SK-N-SH (cell line): ENCODE measurements at regions not wholly inside any gene's neighbourhood (a gene's known extent, or its start where the extent isn't known, plus 50 kb on each side); places are given as distances from the start of the nearest gene placed in this dataset.

Experiments
- CTCF ChIA-PET: fragments of 300-600, 350-600 bp; formaldehyde crosslinking; extraction: SDS; loops from one replicate; lab custom pipeline; 2021; lab: Yijun Ruan, JAX
- POLR2A ChIA-PET: fragments of 350-600 bp; sonication (Branson Sonifier 250); formaldehyde crosslinking; extraction: SDS; loops from one replicate; lab custom pipeline; 2020; ENCODE audit warnings: antibody characterized with exemption, inconsistent platforms; lab: Yijun Ruan, JAX
- DNase-seq: peaks from one replicate; pipeline ENCODE4 v3.0.0; 2012
- H2AFZ ChIP-seq: fragments of 200-600 bp; sonication (generic); 2 replicates; pipeline ENCODE4 v1.8.1; 2016; ENCODE audit warnings: antibody characterized with exemption, mild to moderate bottlenecking, low read depth
- H3F3A ChIP-seq: fragments of 200-600 bp; sonication (generic); replicated peaks from 2 replicates; pipeline ENCODE3; 2016; ENCODE audit warnings: antibody characterized with exemption, mild to moderate bottlenecking; ENCODE audit not compliant: insufficient read depth
- H3K27ac ChIP-seq, 2 experiments: fragments of 200-500 bp in 1 of 2; fragments of 200-600 bp in 1 of 2; sonication (Bioruptor generic) in 1 of 2; sonication (generic), shearing (Covaris generic) in 1 of 2; 2 replicates each; pipeline versions ENCODE4 v1.5.1 to v1.6.1; 2014 to 2016; ENCODE audit warnings: low read depth in 2 of 2, inconsistent platforms in 1 of 2, low read length in 1 of 2, mild to moderate bottlenecking in 1 of 2, mixed read lengths in 1 of 2
- H3K27me3 ChIP-seq: fragments of 200-600 bp; sonication (generic), shearing (Covaris generic); 2 replicates; pipeline ENCODE4 v1.6.1; 2016; ENCODE audit warnings: mixed run types; ENCODE audit not compliant: insufficient read depth
- H3K36me3 ChIP-seq, 2 experiments: fragments of 200-500 bp in 1 of 2; fragments of 200-600 bp in 1 of 2; sonication (Bioruptor generic) in 1 of 2; sonication (generic) in 1 of 2; replicated peaks in 1 of 2; 2 replicates each; pipeline versions ENCODE3 to v1.5.1; 2014 to 2016; ENCODE audit warnings: low read length in 1 of 2, mild to moderate bottlenecking in 1 of 2; ENCODE audit not compliant: insufficient read depth in 2 of 2, control insufficient read depth in 1 of 2
- H3K4me1 ChIP-seq, 2 experiments: fragments of 200-500 bp in 1 of 2; fragments of 200-600 bp in 1 of 2; sonication (Bioruptor generic) in 1 of 2; sonication (generic), shearing (Covaris generic) in 1 of 2; 2 replicates each; pipeline versions ENCODE4 v1.5.1 to v1.6.1; 2014 to 2016; ENCODE audit warnings: low read depth in 1 of 2, low read length in 1 of 2, mixed run types in 1 of 2; ENCODE audit not compliant: insufficient read depth in 2 of 2, control insufficient read depth in 1 of 2
- H3K4me2 ChIP-seq: fragments of 200-600 bp; sonication (generic), shearing (Covaris generic); 2 replicates; pipeline ENCODE4 v1.6.1; 2017; ENCODE audit warnings: mixed run types
- H3K4me3 ChIP-seq, 2 experiments: fragments of 200-500 bp in 1 of 2; fragments of 200-600 bp in 1 of 2; sonication (Bioruptor generic) in 1 of 2; sonication (generic), shearing (Covaris generic) in 1 of 2; 2 replicates each; pipeline versions ENCODE4 v1.5.1 to v1.8.1; 2014 to 2016; ENCODE audit warnings: low read depth in 2 of 2, inconsistent platforms in 1 of 2, low read length in 1 of 2, mild to moderate bottlenecking in 1 of 2, mixed read lengths in 1 of 2, moderate library complexity in 1 of 2
- H3K79me2 ChIP-seq: fragments of 200-600 bp; sonication (generic); 2 replicates; pipeline ENCODE4 v1.8.1; 2017; ENCODE audit warnings: mild to moderate bottlenecking; ENCODE audit not compliant: insufficient read depth
- H3K9ac ChIP-seq: fragments of 200-600 bp; sonication (generic); 2 replicates; pipeline ENCODE4 v1.6.1; 2017; ENCODE audit warnings: mixed run types
- H3K9me2 ChIP-seq: fragments of 200-600 bp; sonication (generic); 2 replicates; pipeline ENCODE4 v1.6.1; 2017; ENCODE audit warnings: mixed run types
- H3K9me3 ChIP-seq: fragments of 200-600 bp; sonication (generic); 2 replicates; pipeline ENCODE4 v1.6.1; 2017; ENCODE audit warnings: mixed run types, mild to moderate bottlenecking, moderate library complexity
- H4K20me1 ChIP-seq: fragments of 200-600 bp; sonication (generic); 2 replicates; pipeline ENCODE4 v1.6.1; 2017; ENCODE audit warnings: mild to moderate bottlenecking, mixed run types; ENCODE audit not compliant: insufficient read depth
- ELF1 ChIP-seq: IDR thresholded peaks from 2 replicates; pipeline ENCODE4 v1.4.0; 2012
- EP300 ChIP-seq, 2 experiments: IDR thresholded peaks; 2 replicates each; pipeline versions ENCODE4 v1.4.0 to v1.6.1; 2012; ENCODE audit warnings: borderline replicate concordance in 1 of 2, low read depth in 1 of 2, low read length in 1 of 2
- EZH2phosphoT487 ChIP-seq: fragments of 200-600 bp; sonication (generic); IDR thresholded peaks from 2 replicates; pipeline ENCODE4 v1.6.1; 2017; ENCODE audit warnings: low read depth, mixed run types, mild to moderate bottlenecking, antibody characterized with exemption, moderate library complexity, borderline replicate concordance
- FOSL2 ChIP-seq: IDR thresholded peaks from 2 replicates; pipeline ENCODE4 v1.4.0; 2012; ENCODE audit warnings: low read depth, mild to moderate bottlenecking, moderate library complexity, borderline replicate concordance
- FOXJ3 ChIP-seq: sonication (generic); formaldehyde crosslinking; IDR thresholded peaks from 2 replicates; pipeline ENCODE4 v1.5.1; 2020; ENCODE audit warnings: mild to moderate bottlenecking, missing genetic modification reagents
- FOXM1 ChIP-seq: IDR thresholded peaks from 2 replicates; pipeline ENCODE4 v1.4.0; 2012; ENCODE audit warnings: low read depth, mild to moderate bottlenecking
- GATA2 ChIP-seq: sonication (generic); formaldehyde crosslinking; IDR thresholded peaks from 2 replicates; pipeline ENCODE4 v1.5.0; 2020; ENCODE audit warnings: mild to moderate bottlenecking, missing genetic modification reagents
- MEF2A ChIP-seq: IDR thresholded peaks from 2 replicates; pipeline ENCODE4 v1.4.0; 2012; ENCODE audit warnings: low read depth, borderline replicate concordance
- MXI1 ChIP-seq: IDR thresholded peaks from 2 replicates; pipeline ENCODE4 v1.6.1; 2012; ENCODE audit warnings: mild to moderate bottlenecking, low read depth, low read length, improper control_type of control experiment
- NRF1 ChIP-seq: IDR thresholded peaks from 2 replicates; pipeline ENCODE4 v1.6.1; 2012; ENCODE audit warnings: low read depth, mild to moderate bottlenecking, low read length
- RAD21 ChIP-seq: IDR thresholded peaks from 2 replicates; pipeline ENCODE4 v1.6.1; 2012; ENCODE audit warnings: mild to moderate bottlenecking, low read length
- RCOR1 ChIP-seq: fragments of 150-350 bp; IDR thresholded peaks from 2 replicates; pipeline ENCODE4 v1.6.1; 2017; ENCODE audit warnings: antibody characterized with exemption, low read length
- RFX5 ChIP-seq: IDR thresholded peaks from 2 replicates; pipeline ENCODE4 v1.6.1; 2012; ENCODE audit warnings: mild to moderate bottlenecking, improper control_type of control experiment, low read length
- RXRA ChIP-seq: IDR thresholded peaks from 2 replicates; pipeline ENCODE4 v1.4.0; 2012; ENCODE audit warnings: low read depth, mild to moderate bottlenecking, borderline replicate concordance
- SIN3A ChIP-seq: IDR thresholded peaks from 2 replicates; pipeline ENCODE4 v1.6.1; 2012; ENCODE audit warnings: low read depth, mild to moderate bottlenecking, low read length, moderate library complexity, borderline replicate concordance
- TEAD4 ChIP-seq: IDR thresholded peaks from 2 replicates; pipeline ENCODE4 v1.4.0; 2012; ENCODE audit warnings: mild to moderate bottlenecking, borderline replicate concordance; ENCODE audit not compliant: insufficient read depth
- WGBS: methylation state at CpG from one replicate; pipeline ENCODE4 v1.1.6; 2017; ENCODE audit warnings: low lambda C conversion rate; 5-methylcytosine and 5-hydroxymethylcytosine counted together
- TF ChIP-seq, protein P1 (sequence below): IDR thresholded peaks from 2 replicates; pipeline ENCODE4; 2012
- TF ChIP-seq, protein P2 (sequence below): fragments of 150-350 bp; IDR thresholded peaks from 2 replicates; pipeline ENCODE4 v1.6.1; 2016; ENCODE audit warnings: mild to moderate bottlenecking, low read depth, low read length
- TF ChIP-seq, protein P3 (sequence below): IDR thresholded peaks from 2 replicates; pipeline ENCODE4 v1.6.1; 2012; ENCODE audit warnings: mild to moderate bottlenecking, low read depth, low read length, moderate library complexity
- TF ChIP-seq, protein P4 (sequence below): IDR thresholded peaks from 2 replicates; pipeline ENCODE4 v1.4.0; 2012; ENCODE audit warnings: low read depth

DNA sequence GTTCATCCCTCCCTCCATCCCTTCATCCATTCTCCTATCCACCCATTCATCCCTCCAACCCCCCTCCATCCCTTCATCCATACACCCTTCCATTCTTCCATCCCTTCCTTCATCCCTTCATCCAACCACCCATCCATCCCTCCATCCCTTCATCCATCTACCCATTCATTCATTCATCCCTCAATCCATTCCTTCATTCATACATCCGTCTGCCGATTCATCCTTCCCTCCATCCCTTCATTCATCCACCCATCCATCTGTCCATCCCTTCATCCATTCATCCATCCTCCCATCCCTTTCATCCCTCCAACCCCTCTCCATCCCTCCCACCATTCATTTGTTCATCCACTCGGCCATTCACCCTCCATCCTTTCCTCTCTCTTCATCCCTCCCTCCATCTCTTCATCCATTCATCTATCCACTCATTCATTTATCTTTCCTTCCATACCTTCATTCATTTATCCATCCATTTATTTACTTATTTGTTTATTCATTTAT is 95.7 kb downstream of the FOXL1 start:
- H2AFZ ChIP-seq = no peak overlapping the region
- no peak overlapping the region for H3K4me2 ChIP-seq
- no peaks in the 10 kb centered on the region for H3K79me2 ChIP-seq
- no peaks in the 10 kb centered on the region for H4K20me1 ChIP-seq
- H3K9ac ChIP-seq = no peak overlapping the region
- CTCF ChIA-PET = no interaction called here
- TF ChIP-seq RCOR1 = no peak
- TF ChIP-seq NRF1 = no peak
- TF ChIP-seq GATA2 (CRISPR knock-in tag) = no peak
- TF ChIP-seq, protein P1, sequence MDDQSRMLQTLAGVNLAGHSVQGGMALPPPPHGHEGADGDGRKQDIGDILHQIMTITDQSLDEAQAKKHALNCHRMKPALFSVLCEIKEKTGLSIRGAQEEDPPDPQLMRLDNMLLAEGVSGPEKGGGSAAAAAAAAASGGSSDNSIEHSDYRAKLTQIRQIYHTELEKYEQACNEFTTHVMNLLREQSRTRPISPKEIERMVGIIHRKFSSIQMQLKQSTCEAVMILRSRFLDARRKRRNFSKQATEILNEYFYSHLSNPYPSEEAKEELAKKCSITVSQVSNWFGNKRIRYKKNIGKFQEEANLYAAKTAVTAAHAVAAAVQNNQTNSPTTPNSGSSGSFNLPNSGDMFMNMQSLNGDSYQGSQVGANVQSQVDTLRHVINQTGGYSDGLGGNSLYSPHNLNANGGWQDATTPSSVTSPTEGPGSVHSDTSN = no peak
- no peak for TF ChIP-seq FOSL2
- TF ChIP-seq MEF2A = no peak
- no peak for TF ChIP-seq EZH2phosphoT487
- TF ChIP-seq SIN3A = no peak
- WGBS = 70% methylated on average over 3 of the region's 3 CpGs
- H3K4me3 ChIP-seq = no peak overlapping the region
- no peaks in the 10 kb centered on the region for H3K9me2 ChIP-seq
- H3K9me3 ChIP-seq = no peaks in the 10 kb centered on the region
- POLR2A ChIA-PET = no interaction called here
- no peak overlapping the region for H3K27ac ChIP-seq
- H3K36me3 ChIP-seq = no peaks in the 10 kb centered on the region
- H3F3A ChIP-seq = peaks cover 21% of the 10 kb centered on the region
- no peak for DNase-seq
- peaks cover 0 to 22% of the 10 kb centered on the region in 2 experiments; a peak in 1 of 4 replicates for H3K4me1 ChIP-seq
- no peaks in the 10 kb centered on the region for H3K27me3 ChIP-seq

DNA sequence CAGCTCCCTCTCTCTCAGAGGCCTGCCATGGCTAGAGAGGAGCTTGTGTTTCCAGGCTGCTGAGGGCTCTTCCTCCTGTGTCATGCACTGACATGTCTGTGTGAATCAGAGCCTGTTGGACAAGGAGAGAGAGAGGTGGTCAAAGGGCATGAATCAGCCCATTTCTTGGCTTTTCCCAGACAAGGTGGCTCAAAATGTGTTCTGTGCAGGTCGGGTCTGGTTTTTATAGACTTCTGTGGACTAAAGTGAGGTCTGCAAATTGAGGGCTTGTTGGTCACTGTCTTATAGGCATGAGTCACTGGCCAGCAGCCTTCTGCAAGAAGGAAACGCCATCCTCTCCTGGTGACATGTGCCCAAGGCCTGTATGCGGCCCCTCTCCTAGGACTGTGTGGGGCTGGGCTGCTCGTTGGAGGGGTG is 97.9 kb downstream of the FOXL1 start:
- no peaks in the 10 kb centered on the region for H4K20me1 ChIP-seq
- H3K4me2 ChIP-seq = no peak overlapping the region; the same call in 1 of the 2 replicates
- no peaks in the 10 kb centered on the region for H3K36me3 ChIP-seq
- H2AFZ ChIP-seq = peak overlapping the region; percentile 17; the same call in 1 of the 2 replicates
- peak overlapping the region; percentile 23; the same call in 1 of the 2 replicates for H3K9ac ChIP-seq
- ChIA-PET POLR2A (no interaction called here), CTCF (no interaction called here)
- H3K27me3 ChIP-seq = no peaks in the 10 kb centered on the region
- DNase-seq = no peak
- H3F3A ChIP-seq = peaks cover 40% of the 10 kb centered on the region
- peak overlapping the region in 1 of 2 experiments; percentile 74; a peak in 2 of 4 replicates for H3K27ac ChIP-seq
- H3K4me1 ChIP-seq = peaks cover 0 to 33% of the 10 kb centered on the region in 2 experiments; a peak in 2 of 4 replicates
- no peaks in the 10 kb centered on the region for H3K9me2 ChIP-seq
- WGBS = no CpG with 5 or more reads among the region's 4 CpGs
- no peaks in the 10 kb centered on the region for H3K9me3 ChIP-seq
- no peak overlapping the region for H3K4me3 ChIP-seq
- H3K79me2 ChIP-seq = no peaks in the 10 kb centered on the region
- TF ChIP-seq EZH2phosphoT487 (no peak), GATA2 (CRISPR knock-in tag) (no peak), FOXJ3 (CRISPR knock-in tag) (no peak), EP300 (IDR thresholded peaks at IDR 0.05; ENCODE audit: borderline replicate concordance in 1 of 2, low read depth in 1 of 2, low read length in 1 of 2) (peak in 1 of 2 experiments; percentile 35; a peak in 1 of 4 replicates), FOXM1 (no peak), FOSL2 (peak; percentile 68), TEAD4 (no peak), RXRA (no peak; the same call in 1 of the 2 replicates), MXI1 (no peak), SIN3A (no peak), RFX5 (no peak), ELF1 (no peak), RAD21 (no peak)
- TF ChIP-seq, protein P2, sequence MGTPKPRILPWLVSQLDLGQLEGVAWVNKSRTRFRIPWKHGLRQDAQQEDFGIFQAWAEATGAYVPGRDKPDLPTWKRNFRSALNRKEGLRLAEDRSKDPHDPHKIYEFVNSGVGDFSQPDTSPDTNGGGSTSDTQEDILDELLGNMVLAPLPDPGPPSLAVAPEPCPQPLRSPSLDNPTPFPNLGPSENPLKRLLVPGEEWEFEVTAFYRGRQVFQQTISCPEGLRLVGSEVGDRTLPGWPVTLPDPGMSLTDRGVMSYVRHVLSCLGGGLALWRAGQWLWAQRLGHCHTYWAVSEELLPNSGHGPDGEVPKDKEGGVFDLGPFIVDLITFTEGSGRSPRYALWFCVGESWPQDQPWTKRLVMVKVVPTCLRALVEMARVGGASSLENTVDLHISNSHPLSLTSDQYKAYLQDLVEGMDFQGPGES = no peak
- TF ChIP-seq, protein P3, sequence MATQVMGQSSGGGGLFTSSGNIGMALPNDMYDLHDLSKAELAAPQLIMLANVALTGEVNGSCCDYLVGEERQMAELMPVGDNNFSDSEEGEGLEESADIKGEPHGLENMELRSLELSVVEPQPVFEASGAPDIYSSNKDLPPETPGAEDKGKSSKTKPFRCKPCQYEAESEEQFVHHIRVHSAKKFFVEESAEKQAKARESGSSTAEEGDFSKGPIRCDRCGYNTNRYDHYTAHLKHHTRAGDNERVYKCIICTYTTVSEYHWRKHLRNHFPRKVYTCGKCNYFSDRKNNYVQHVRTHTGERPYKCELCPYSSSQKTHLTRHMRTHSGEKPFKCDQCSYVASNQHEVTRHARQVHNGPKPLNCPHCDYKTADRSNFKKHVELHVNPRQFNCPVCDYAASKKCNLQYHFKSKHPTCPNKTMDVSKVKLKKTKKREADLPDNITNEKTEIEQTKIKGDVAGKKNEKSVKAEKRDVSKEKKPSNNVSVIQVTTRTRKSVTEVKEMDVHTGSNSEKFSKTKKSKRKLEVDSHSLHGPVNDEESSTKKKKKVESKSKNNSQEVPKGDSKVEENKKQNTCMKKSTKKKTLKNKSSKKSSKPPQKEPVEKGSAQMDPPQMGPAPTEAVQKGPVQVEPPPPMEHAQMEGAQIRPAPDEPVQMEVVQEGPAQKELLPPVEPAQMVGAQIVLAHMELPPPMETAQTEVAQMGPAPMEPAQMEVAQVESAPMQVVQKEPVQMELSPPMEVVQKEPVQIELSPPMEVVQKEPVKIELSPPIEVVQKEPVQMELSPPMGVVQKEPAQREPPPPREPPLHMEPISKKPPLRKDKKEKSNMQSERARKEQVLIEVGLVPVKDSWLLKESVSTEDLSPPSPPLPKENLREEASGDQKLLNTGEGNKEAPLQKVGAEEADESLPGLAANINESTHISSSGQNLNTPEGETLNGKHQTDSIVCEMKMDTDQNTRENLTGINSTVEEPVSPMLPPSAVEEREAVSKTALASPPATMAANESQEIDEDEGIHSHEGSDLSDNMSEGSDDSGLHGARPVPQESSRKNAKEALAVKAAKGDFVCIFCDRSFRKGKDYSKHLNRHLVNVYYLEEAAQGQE = no peak
- TF ChIP-seq, protein P1 = peak; percentile 70
- TF ChIP-seq, protein P4, sequence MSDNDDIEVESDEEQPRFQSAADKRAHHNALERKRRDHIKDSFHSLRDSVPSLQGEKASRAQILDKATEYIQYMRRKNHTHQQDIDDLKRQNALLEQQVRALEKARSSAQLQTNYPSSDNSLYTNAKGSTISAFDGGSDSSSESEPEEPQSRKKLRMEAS = peak; percentile 67; the same call in 1 of the 2 replicates
